ENCODE measurements at regions not wholly inside any gene's neighbourhood (a gene's known extent, or its start where the extent isn't known, plus 50 kb on each side); places are given as distances from the start of the nearest gene placed in this dataset.
A peak's percentile ranks its signal among the peaks of the same experiment; 100 is the strongest.
"Not testable (repeated sequence)": the region's sequence is repeated elsewhere in the genome, so short reads cannot be mapped to it uniquely, and the experiment has no call there.

- no peak for DNase-seq
- in situ Hi-C loops (cut with MboI; ENCODE audit: low pct_unique_long_range_greater_than_20kb, low sequenced_read_pairs): no loop called here
These were observed 368.8 kb upstream of the TMPRSS15 start for GRCh38 chr21:18772404-18772803.

- in situ Hi-C loops (cut with MboI; ENCODE audit: low pct_unique_long_range_greater_than_20kb, low sequenced_read_pairs): no loop called here
- DNase-seq: no peak
These were observed 369.3 kb upstream of the TMPRSS15 start for GRCh38 chr21:18772897-18773296.

DNA sequence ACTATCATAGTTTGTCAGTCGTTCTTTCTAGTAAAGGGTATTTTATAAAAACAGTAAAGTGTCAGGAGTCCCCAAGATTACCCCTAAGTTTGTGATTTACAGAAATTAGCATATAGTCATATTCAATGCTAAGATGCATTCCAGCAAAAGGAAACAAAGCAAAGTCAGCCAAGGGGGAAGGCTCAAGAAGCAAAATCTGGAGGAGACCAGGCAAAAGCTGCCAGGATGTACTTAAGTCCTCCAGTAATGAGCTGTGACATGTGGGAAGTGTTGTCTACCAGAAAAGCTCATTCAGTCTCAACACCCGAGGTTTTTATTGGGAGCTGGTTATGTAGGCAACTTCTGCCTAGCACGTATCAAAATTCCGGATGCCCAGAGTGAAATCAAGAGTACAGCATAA lies 373.4 kb upstream of the TMPRSS15 start:
- in situ Hi-C loops (cut with MboI; ENCODE audit: low pct_unique_long_range_greater_than_20kb, low sequenced_read_pairs): no loop called here
- DNase-seq: no peak

GRCh38 chr21:18782721-18783120 lies 379.1 kb upstream of the TMPRSS15 start:
- no peak for DNase-seq
- in situ Hi-C loops (cut with MboI; ENCODE audit: low pct_unique_long_range_greater_than_20kb, low sequenced_read_pairs): no loop called here

GRCh38 chr21:18801468-18801867 lies 397.9 kb upstream of the TMPRSS15 start:
- DNase-seq: no peak
- in situ Hi-C loops (cut with MboI; ENCODE audit: low pct_unique_long_range_greater_than_20kb, low sequenced_read_pairs): no loop called here

DNA sequence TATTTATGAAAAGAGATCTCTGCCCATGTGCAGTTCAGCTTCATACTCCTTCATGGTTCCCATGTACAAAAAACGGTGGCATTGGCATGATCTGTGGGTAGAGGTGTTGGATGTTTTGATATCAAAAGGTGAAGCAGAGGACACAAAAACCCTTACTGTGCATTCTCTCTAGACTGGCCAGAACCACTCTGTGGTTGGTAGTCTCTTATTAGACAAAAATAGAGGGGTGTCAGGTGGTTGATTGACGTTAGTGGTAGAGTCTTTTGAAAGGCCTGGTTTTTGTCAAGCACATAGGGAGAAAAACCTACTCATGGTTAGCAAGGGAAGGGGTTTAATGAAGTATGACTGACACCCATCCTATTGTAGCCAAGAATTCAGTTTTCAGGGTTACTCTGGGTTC lies 400.0 kb upstream of the TMPRSS15 start:
- in situ Hi-C loops (cut with MboI; ENCODE audit: low pct_unique_long_range_greater_than_20kb, low sequenced_read_pairs): no loop called here
- no peak for DNase-seq

- DNase-seq: no peak
- in situ Hi-C loops (cut with MboI; ENCODE audit: low pct_unique_long_range_greater_than_20kb, low sequenced_read_pairs): no loop called here
These were observed 406.6 kb upstream of the TMPRSS15 start for GRCh38 chr21:18810136-18810535.

GRCh38 chr21:18812308-18812707 lies 408.7 kb upstream of the TMPRSS15 start:
- in situ Hi-C loops (cut with MboI; ENCODE audit: low pct_unique_long_range_greater_than_20kb, low sequenced_read_pairs): no loop called here
- peak; percentile 48 for DNase-seq

DNA sequence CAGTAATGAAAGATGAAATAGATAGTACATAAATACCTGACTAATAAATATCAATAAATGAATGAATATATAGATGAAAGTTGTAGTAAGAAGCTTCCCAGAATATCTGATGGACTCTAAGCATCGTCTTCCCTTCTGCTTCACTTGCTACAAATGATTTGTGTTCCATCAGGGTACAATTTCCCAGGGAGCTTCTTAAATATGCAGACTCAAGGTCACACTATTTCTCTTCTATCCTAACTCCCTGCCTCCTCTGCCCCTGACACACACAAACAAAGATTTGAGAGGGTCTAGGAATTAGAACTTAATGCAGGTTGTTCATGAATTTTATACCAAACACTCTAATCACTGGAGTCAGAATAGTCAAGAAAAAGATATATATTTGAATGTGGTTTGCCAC lies 415.9 kb upstream of the TMPRSS15 start:
- no peak for DNase-seq
- in situ Hi-C loops (cut with MboI; ENCODE audit: low pct_unique_long_range_greater_than_20kb, low sequenced_read_pairs): no loop called here

- in situ Hi-C loops (cut with MboI; ENCODE audit: low pct_unique_long_range_greater_than_20kb, low sequenced_read_pairs): no loop called here
- DNase-seq: no peak
These were observed 423.0 kb upstream of the TMPRSS15 start for GRCh38 chr21:18826562-18826961.

GRCh38 chr21:18831942-18832676 lies 428.5 kb upstream of the TMPRSS15 start:
- in situ Hi-C loops (cut with MboI; ENCODE audit: low pct_unique_long_range_greater_than_20kb, low sequenced_read_pairs): no loop called here
- no peak for DNase-seq

- in situ Hi-C loops (cut with MboI; ENCODE audit: low pct_unique_long_range_greater_than_20kb, low sequenced_read_pairs): no loop called here
These were observed 429.4 kb upstream of the TMPRSS15 start for GRCh38 chr21:18832950-18833349.

GRCh38 chr21:18834121-18834520 lies 430.5 kb upstream of the TMPRSS15 start:
- DNase-seq; in situ Hi-C loops (cut with MboI; ENCODE audit: low pct_unique_long_range_greater_than_20kb, low sequenced_read_pairs): not testable (repeated sequence)

More at GRCh38 chr21:18832950-18833349, 429.4 kb upstream of the TMPRSS15 start:
- DNase-seq: no peak

DNA sequence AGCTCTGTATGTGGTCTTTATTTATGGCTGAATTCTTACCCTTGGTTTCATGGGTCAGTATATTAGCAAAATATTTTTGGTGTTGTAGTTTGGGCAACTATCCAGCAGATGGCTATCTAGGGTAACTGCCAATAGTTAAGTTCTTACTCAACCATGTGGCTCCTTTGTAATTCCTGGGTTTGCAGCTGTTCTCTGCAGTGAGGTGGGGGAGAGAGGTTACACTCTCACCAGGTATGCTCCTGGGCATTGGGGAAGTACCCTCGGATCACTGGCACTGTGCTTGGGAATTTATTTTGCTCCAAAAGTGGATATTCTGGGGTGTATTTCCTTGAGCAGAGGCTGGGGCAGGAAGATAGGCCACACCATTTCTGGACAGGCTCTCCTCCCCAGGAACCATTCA lies 436.7 kb upstream of the TMPRSS15 start:
- in situ Hi-C loops (cut with MboI; ENCODE audit: low pct_unique_long_range_greater_than_20kb, low sequenced_read_pairs): no loop called here
- peak; percentile 43 for DNase-seq

DNA sequence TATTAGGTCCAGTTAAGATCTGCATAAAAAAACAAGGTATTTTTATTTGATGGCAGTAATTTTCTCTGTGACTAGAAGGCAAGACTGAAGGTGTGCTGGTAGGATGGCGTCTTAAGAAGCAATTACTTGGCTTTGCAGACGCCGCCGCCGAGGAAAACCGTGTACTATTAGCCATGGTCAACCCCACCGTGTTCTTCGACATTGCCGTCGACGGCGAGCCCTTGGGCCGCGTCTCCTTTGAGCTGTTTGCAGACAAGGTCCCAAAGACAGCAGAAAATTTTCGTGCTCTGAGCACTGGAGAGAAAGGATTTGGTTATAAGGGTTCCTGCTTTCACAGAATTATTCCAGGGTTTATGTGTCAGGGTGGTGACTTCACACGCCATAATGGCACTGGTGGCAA lies 454.0 kb upstream of the TMPRSS15 start:
- in situ Hi-C loops (cut with MboI; ENCODE audit: low pct_unique_long_range_greater_than_20kb, low sequenced_read_pairs); DNase-seq: not testable (repeated sequence)

DNA sequence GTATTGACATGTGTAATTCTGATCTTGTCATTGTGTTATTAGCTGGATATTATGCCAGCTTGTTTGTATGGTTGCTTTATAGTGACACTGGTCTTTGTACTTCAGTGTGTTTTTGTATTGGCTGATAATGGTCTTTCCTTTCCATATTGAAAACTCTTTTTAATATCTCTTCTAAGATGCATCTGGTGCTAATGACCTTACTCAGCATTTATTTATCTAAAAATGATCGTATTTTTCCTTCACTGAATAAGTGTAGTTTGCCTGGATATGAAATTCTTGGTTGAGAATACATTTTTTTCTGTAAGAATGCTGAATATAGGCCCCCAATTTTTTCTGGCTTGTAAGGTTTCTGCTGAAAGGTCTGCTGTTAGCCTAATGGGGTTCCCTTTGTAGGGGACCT lies 465.5 kb upstream of the TMPRSS15 start:
- DNase-seq: no peak
- in situ Hi-C loops (cut with MboI; ENCODE audit: low pct_unique_long_range_greater_than_20kb, low sequenced_read_pairs): no loop called here

- in situ Hi-C loops (cut with MboI; ENCODE audit: low pct_unique_long_range_greater_than_20kb, low sequenced_read_pairs): no loop called here
- DNase-seq: peak; percentile 16
These were observed 474.3 kb upstream of the TMPRSS15 start for GRCh38 chr21:18877917-18878316.

GRCh38 chr21:18887922-18888602 lies 484.5 kb upstream of the TMPRSS15 start:
- no peak for DNase-seq
- in situ Hi-C loops (cut with MboI; ENCODE audit: low pct_unique_long_range_greater_than_20kb, low sequenced_read_pairs): no loop called here

- no peak for DNase-seq
- in situ Hi-C loops (cut with MboI; ENCODE audit: low pct_unique_long_range_greater_than_20kb, low sequenced_read_pairs): no loop called here
These were observed 489.8 kb upstream of the TMPRSS15 start for GRCh38 chr21:18893406-18893805.

GRCh38 chr21:18894387-18894786 lies 490.8 kb upstream of the TMPRSS15 start:
- in situ Hi-C loops (cut with MboI; ENCODE audit: low pct_unique_long_range_greater_than_20kb, low sequenced_read_pairs): no loop called here
- DNase-seq: no peak

- in situ Hi-C loops (cut with MboI; ENCODE audit: low pct_unique_long_range_greater_than_20kb, low sequenced_read_pairs): no loop called here
- DNase-seq: no peak
These were observed 495.7 kb upstream of the TMPRSS15 start for GRCh38 chr21:18899261-18899660.
